ENCODE measurements at regions not wholly inside any gene's neighbourhood (a gene's known extent, or its start where the extent isn't known, plus 50 kb on each side); places are given as distances from the start of the nearest gene placed in this dataset.

DNA sequence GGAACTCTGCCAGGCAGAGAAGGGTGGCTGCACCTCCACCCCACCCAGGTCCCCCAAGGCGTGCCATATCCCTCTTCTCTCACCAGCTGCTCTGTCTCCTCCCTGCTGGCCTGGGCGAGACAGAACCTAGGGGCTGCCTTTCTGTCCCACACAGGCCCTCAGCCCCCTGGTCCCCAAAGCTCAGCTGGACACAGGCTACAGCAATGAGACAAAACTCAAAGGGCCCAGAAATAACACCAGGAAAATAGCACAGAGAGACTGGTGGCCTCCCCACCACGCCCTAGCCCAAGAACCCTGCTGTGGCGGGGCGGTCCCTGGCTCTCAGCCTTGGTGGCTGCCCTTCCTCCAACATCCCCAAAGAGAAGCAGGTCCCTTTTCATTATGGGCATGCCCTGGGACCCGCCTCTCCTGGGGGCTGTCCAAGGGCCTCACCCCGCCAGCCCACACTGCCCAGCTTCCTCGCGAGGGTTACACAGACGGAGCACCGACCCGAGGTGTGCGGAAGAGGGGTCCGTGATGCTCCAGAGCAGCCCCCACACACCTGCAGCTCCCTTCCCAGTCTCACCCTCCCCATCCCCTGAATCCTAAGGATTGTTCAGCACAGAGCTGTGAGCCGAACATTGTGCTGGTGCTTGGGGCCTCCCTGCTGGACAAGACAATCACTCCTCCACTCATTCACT is 67.7 kb upstream of the HMX1 start (continued):
- TF ChIP-seq, protein P1, sequence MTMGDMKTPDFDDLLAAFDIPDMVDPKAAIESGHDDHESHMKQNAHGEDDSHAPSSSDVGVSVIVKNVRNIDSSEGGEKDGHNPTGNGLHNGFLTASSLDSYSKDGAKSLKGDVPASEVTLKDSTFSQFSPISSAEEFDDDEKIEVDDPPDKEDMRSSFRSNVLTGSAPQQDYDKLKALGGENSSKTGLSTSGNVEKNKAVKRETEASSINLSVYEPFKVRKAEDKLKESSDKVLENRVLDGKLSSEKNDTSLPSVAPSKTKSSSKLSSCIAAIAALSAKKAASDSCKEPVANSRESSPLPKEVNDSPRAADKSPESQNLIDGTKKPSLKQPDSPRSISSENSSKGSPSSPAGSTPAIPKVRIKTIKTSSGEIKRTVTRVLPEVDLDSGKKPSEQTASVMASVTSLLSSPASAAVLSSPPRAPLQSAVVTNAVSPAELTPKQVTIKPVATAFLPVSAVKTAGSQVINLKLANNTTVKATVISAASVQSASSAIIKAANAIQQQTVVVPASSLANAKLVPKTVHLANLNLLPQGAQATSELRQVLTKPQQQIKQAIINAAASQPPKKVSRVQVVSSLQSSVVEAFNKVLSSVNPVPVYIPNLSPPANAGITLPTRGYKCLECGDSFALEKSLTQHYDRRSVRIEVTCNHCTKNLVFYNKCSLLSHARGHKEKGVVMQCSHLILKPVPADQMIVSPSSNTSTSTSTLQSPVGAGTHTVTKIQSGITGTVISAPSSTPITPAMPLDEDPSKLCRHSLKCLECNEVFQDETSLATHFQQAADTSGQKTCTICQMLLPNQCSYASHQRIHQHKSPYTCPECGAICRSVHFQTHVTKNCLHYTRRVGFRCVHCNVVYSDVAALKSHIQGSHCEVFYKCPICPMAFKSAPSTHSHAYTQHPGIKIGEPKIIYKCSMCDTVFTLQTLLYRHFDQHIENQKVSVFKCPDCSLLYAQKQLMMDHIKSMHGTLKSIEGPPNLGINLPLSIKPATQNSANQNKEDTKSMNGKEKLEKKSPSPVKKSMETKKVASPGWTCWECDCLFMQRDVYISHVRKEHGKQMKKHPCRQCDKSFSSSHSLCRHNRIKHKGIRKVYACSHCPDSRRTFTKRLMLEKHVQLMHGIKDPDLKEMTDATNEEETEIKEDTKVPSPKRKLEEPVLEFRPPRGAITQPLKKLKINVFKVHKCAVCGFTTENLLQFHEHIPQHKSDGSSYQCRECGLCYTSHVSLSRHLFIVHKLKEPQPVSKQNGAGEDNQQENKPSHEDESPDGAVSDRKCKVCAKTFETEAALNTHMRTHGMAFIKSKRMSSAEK (CRISPR knock-in tag; IDR thresholded peaks at IDR 0.05; ENCODE audit: borderline replicate concordance) = no peak
- TF ChIP-seq, protein P2, sequence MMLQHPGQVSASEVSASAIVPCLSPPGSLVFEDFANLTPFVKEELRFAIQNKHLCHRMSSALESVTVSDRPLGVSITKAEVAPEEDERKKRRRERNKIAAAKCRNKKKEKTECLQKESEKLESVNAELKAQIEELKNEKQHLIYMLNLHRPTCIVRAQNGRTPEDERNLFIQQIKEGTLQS (CRISPR knock-in tag; conservative IDR thresholded peaks at IDR 0.05) = no peak
- TF ChIP-seq, protein P3, sequence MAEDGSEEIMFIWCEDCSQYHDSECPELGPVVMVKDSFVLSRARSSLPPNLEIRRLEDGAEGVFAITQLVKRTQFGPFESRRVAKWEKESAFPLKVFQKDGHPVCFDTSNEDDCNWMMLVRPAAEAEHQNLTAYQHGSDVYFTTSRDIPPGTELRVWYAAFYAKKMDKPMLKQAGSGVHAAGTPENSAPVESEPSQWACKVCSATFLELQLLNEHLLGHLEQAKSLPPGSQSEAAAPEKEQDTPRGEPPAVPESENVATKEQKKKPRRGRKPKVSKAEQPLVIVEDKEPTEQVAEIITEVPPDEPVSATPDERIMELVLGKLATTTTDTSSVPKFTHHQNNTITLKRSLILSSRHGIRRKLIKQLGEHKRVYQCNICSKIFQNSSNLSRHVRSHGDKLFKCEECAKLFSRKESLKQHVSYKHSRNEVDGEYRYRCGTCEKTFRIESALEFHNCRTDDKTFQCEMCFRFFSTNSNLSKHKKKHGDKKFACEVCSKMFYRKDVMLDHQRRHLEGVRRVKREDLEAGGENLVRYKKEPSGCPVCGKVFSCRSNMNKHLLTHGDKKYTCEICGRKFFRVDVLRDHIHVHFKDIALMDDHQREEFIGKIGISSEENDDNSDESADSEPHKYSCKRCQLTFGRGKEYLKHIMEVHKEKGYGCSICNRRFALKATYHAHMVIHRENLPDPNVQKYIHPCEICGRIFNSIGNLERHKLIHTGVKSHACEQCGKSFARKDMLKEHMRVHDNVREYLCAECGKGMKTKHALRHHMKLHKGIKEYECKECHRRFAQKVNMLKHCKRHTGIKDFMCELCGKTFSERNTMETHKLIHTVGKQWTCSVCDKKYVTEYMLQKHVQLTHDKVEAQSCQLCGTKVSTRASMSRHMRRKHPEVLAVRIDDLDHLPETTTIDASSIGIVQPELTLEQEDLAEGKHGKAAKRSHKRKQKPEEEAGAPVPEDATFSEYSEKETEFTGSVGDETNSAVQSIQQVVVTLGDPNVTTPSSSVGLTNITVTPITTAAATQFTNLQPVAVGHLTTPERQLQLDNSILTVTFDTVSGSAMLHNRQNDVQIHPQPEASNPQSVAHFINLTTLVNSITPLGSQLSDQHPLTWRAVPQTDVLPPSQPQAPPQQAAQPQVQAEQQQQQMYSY (CRISPR knock-in tag; IDR thresholded peaks at IDR 0.05) = no peak
- TF ChIP-seq, protein P4, sequence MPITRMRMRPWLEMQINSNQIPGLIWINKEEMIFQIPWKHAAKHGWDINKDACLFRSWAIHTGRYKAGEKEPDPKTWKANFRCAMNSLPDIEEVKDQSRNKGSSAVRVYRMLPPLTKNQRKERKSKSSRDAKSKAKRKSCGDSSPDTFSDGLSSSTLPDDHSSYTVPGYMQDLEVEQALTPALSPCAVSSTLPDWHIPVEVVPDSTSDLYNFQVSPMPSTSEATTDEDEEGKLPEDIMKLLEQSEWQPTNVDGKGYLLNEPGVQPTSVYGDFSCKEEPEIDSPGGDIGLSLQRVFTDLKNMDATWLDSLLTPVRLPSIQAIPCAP (CRISPR knock-in tag; IDR thresholded peaks at IDR 0.05) = no peak
- TF ChIP-seq ZNF396 (CRISPR knock-in tag; IDR thresholded peaks at IDR 0.05; ENCODE audit: borderline replicate concordance) = no peak

DNA sequence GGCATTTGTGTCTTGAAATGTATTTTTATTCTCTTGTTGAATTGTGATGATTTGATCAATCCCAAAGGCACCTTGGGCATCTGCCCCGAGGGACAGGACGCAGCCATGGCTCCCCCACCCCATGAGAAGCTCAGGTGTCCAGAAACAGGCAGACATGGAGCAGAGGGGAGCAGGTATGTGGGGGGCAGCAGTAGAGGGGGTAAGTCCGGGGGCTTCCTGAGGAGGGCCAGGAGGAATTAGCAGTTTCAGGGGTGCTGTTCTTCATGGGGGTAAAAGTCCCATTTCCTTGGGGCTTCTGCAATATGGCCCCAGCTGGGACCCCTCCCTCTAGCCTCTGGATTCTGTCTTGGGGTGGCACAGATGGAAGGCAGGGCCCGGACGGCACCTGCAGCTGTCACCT is 67.0 kb upstream of the HMX1 start:
- H3K27ac Mint-ChIP-seq = no peak overlapping the region
- ATAC-seq (no peak), DNase-seq (ENCODE audit: low spot score) (no peak)
- peaks cover 20% of the 10 kb centered on the region for H3K27me3 Mint-ChIP-seq (ENCODE audit: low read depth)
- peaks cover 29% of the 10 kb centered on the region for H3K36me3 Mint-ChIP-seq
- CTCF ChIA-PET = no interaction called here
- H3K4me3 Mint-ChIP-seq = no peak overlapping the region
- H3K9me3 Mint-ChIP-seq = peaks cover 58% of the 10 kb centered on the region
- POLR2A ChIA-PET = no interaction called here
- peaks cover 3% of the 10 kb centered on the region; the same call in 1 of the 2 replicates for H3K4me1 Mint-ChIP-seq
- TF ChIP-seq ZNF121 (CRISPR knock-in tag; IDR thresholded peaks at IDR 0.05) = no peak
- TF ChIP-seq, protein P2 (CRISPR knock-in tag; conservative IDR thresholded peaks at IDR 0.05) = no peak
- no peak for TF ChIP-seq FOXK1 (CRISPR knock-in tag; IDR thresholded peaks at IDR 0.05)
- no peak for TF ChIP-seq RORB (CRISPR knock-in tag; IDR thresholded peaks at IDR 0.05)
- TF ChIP-seq FOXJ3 (CRISPR knock-in tag; IDR thresholded peaks at IDR 0.05; ENCODE audit: borderline replicate concordance) = no peak
- TF ChIP-seq NR1H2 (CRISPR knock-in tag; IDR thresholded peaks at IDR 0.05) = no peak
- TF ChIP-seq ELF4 (CRISPR knock-in tag; IDR thresholded peaks at IDR 0.05; ENCODE audit: low read depth) = no peak
- TF ChIP-seq ZNF263 (CRISPR knock-in tag; IDR thresholded peaks at IDR 0.05; ENCODE audit: low read depth) = no peak
- no peak for TF ChIP-seq GABPB1 (CRISPR knock-in tag; IDR thresholded peaks at IDR 0.05)
- TF ChIP-seq, protein P5, sequence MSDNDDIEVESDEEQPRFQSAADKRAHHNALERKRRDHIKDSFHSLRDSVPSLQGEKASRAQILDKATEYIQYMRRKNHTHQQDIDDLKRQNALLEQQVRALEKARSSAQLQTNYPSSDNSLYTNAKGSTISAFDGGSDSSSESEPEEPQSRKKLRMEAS (CRISPR knock-in tag; IDR thresholded peaks at IDR 0.05) = no peak
- TF ChIP-seq, protein P6, sequence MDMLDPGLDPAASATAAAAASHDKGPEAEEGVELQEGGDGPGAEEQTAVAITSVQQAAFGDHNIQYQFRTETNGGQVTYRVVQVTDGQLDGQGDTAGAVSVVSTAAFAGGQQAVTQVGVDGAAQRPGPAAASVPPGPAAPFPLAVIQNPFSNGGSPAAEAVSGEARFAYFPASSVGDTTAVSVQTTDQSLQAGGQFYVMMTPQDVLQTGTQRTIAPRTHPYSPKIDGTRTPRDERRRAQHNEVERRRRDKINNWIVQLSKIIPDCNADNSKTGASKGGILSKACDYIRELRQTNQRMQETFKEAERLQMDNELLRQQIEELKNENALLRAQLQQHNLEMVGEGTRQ (CRISPR knock-in tag; IDR thresholded peaks at IDR 0.05) = no peak
- TF ChIP-seq NFYB (CRISPR knock-in tag; conservative IDR thresholded peaks at IDR 0.05; ENCODE audit: low read depth) = no peak
- TF ChIP-seq, protein P7, sequence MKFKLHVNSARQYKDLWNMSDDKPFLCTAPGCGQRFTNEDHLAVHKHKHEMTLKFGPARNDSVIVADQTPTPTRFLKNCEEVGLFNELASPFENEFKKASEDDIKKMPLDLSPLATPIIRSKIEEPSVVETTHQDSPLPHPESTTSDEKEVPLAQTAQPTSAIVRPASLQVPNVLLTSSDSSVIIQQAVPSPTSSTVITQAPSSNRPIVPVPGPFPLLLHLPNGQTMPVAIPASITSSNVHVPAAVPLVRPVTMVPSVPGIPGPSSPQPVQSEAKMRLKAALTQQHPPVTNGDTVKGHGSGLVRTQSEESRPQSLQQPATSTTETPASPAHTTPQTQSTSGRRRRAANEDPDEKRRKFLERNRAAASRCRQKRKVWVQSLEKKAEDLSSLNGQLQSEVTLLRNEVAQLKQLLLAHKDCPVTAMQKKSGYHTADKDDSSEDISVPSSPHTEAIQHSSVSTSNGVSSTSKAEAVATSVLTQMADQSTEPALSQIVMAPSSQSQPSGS (CRISPR knock-in tag; IDR thresholded peaks at IDR 0.05; ENCODE audit: borderline replicate concordance, low read depth) = no peak
- TF ChIP-seq RELA (CRISPR knock-in tag; IDR thresholded peaks at IDR 0.05; ENCODE audit: borderline replicate concordance) = no peak
- no peak for TF ChIP-seq TEAD4 (CRISPR knock-in tag; IDR thresholded peaks at IDR 0.05)
- TF ChIP-seq, protein P8, sequence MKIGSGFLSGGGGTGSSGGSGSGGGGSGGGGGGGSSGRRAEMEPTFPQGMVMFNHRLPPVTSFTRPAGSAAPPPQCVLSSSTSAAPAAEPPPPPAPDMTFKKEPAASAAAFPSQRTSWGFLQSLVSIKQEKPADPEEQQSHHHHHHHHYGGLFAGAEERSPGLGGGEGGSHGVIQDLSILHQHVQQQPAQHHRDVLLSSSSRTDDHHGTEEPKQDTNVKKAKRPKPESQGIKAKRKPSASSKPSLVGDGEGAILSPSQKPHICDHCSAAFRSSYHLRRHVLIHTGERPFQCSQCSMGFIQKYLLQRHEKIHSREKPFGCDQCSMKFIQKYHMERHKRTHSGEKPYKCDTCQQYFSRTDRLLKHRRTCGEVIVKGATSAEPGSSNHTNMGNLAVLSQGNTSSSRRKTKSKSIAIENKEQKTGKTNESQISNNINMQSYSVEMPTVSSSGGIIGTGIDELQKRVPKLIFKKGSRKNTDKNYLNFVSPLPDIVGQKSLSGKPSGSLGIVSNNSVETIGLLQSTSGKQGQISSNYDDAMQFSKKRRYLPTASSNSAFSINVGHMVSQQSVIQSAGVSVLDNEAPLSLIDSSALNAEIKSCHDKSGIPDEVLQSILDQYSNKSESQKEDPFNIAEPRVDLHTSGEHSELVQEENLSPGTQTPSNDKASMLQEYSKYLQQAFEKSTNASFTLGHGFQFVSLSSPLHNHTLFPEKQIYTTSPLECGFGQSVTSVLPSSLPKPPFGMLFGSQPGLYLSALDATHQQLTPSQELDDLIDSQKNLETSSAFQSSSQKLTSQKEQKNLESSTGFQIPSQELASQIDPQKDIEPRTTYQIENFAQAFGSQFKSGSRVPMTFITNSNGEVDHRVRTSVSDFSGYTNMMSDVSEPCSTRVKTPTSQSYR (CRISPR knock-in tag; IDR thresholded peaks at IDR 0.05) = no peak
- no peak for TF ChIP-seq NFE2L1 (CRISPR knock-in tag; IDR thresholded peaks at IDR 0.05)
